Epithelial cell of prostate (primary cell): ENCODE measurements at regions not wholly inside any gene's neighbourhood (a gene's known extent, or its start where the extent isn't known, plus 50 kb on each side); places are given as distances from the start of the nearest gene placed in this dataset.

ENCODE experiments used
- DNase-seq: peaks from one replicate; pipeline ENCODE4 v3.0.0-alpha.2; 2011; ENCODE audit warnings: low read depth, low spot score
- H3K27ac ChIP-seq: fragments of 450-650 bp; 2 replicates; pipeline ENCODE4 v1.5.1; 2017; ENCODE audit warnings: mild to moderate bottlenecking

- DNase-seq, result no peak
- H3K27ac ChIP-seq, result no peak overlapping the region
These were observed 1030.3 kb upstream of the CDH8 start for GRCh38 chr16:63066552-63066951.

- no peak for DNase-seq
These were observed 1025.1 kb upstream of the CDH8 start for GRCh38 chr16:63061319-63061718.

DNA sequence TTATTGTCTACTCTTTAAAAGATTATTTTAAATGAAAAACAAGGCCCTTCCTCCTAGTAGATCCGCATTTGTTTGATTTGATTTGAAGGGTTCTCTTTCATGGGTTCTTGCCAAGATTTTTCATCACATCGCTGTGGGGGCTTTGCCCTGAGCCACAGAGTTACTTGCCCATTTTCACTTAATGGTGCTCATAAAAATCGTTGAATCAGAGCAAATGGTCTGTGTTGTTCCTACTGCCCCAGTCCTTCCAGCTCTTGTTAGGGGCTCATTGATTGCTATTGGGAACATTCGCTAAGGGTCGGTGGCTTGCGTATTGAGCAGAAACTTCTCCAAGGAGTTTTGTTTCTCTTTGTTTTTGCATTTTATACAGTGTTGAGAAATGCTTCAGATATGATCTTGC lies 1023.4 kb upstream of the CDH8 start:
- DNase-seq, result no peak
- no peak overlapping the region for H3K27ac ChIP-seq

More at GRCh38 chr16:63061319-63061718, 1025.1 kb upstream of the CDH8 start:
- no peak overlapping the region for H3K27ac ChIP-seq

DNA sequence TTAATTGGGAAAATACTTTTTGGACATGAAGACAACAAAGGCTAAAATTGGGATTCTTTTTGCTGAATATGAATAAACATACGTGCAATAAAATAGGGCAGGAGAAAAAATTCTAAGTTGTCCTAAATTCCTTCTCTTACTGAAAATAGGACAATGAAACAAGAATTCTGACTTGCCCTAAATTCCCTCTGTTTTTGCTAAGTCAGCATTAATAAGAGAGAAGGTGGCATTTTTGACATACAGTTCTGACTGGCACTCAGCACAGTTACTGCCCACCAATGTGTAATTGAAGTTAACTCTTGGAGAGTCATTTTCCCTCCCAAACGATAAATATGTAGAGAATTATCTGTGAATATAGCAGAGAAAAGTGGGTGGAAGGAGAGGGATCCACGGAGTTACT lies 1021.1 kb upstream of the CDH8 start:
- DNase-seq, result no peak
- H3K27ac ChIP-seq, result no peak overlapping the region

DNA sequence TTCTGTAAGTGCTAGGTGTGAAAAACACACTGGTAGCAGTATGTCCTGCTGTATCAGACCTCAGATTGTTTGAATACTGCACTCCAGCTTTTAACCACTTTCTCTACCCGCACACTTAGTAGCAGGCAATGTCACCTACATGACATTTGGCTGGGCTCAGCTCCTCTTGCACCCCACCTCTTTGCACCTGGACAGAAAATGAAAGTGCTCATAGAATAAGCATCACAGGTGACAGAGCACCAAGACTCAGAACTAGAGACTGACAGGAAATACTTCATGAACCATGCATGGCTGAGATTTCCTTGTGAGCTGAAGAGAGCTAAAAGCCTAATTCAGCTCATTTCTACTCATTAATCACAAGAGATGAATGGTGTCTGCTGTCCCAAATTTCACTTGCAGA lies 1014.2 kb upstream of the CDH8 start:
- no peak for DNase-seq
- H3K27ac ChIP-seq, result no peak overlapping the region

DNA sequence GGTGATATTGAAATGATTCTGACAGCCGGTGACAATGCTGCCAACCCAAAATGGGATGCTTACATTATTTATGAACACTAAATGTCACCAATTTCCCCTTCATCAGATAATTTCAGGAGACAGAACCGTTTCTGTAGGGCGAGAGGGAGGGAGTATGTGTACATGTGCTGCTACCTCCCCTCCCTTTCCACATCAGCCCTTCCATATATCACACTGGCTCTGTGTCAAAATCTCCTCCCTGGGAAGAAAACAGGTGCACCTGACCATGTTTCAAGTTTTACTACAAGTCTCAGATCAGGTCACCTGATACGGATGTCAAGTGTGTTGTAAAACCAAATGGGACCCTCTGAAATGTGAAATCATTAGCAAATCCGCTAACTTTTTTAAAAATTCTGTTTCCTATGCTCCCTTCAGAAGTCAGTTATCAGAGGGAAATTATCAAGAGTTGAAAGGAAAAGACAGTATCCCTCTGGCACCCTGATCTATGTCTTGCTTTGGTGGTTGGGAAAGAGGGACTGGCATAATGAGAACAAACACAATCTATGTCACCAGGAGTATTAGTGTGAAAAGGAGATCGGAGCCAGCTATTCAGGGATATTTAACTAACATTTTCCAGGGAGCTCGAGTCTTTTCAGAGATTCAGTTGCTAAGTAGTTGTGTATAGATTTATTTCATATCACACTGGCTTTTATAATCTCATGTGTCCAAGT lies 1002.3 kb upstream of the CDH8 start:
- no peak overlapping the region for H3K27ac ChIP-seq
- no peak for DNase-seq

GRCh38 chr16:63037761-63038396 lies 1001.6 kb upstream of the CDH8 start:
- DNase-seq, result no peak
- no peak overlapping the region for H3K27ac ChIP-seq

DNA sequence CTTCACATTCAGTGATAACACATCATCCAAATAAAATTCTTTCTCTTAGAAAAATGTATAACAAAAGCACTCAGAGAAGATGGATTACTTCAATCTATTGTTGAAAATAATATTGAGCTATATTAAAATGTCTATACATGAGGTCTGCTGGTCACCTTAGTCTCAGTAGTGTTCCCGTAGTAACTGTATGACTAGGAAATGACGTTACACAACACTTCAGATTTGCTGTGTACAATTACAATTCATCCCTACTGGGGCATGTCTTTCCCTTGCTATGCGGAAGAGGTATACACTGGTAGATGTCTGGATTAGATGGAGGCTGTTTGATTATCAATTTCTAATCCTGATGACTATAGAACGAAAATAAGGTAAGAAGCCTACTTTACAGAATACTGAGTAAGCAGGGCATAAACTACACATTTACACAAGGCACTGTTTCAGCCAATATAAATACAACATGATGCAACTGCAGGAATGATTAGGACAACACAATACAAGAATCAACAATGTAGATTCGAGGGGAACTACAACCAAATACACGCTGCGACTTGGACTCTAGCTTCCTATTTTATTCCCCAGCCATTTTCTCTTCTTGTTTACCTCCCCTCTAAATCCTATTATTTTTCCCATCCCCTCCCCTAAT lies 982.5 kb upstream of the CDH8 start:
- H3K27ac ChIP-seq, result no peak overlapping the region
- DNase-seq, result no peak

DNA sequence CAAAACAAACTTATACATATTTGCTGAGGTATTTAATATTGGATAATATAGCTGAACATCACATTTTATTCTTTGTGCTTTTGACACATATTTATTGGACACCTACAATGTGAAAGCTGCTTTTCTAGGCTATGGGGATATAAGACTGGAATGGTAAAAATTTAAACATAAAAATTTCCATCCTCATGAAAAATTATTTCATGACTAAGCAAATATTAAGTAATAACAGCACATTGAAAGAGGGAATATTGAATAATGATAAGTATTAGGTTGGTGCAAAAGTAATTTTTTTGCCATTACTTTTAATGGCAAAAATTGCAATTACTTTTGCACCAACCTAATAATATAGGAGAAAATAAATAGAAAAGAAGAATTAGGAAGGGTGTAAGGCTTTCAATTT lies 972.5 kb upstream of the CDH8 start:
- DNase-seq, result no peak
- no peak overlapping the region for H3K27ac ChIP-seq

GRCh38 chr16:63005356-63005755 lies 969.1 kb upstream of the CDH8 start:
- H3K27ac ChIP-seq, result no peak overlapping the region
- no peak for DNase-seq

- no peak overlapping the region for H3K27ac ChIP-seq
These were observed 953.2 kb upstream of the CDH8 start for GRCh38 chr16:62989480-62989879.

DNA sequence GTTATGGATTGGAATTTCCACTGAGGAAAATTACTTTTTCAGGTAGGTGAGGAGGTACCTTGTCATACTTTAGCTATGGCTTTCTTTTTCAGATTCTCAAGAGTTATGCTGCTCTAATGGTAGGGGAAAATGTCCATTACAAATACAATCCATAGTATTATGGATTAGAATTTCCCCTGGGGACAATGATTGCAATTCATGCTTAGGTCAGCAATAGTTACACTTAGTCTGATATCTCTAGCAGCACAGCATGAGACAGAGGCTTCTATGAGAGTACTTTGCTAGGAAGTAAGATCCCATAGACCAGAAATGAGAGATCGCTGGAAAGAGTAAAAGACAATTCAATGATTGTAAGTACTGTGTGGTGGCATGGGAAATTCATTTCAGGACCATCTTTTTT lies 949.5 kb upstream of the CDH8 start:
- no peak for DNase-seq
- H3K27ac ChIP-seq, result no peak overlapping the region

More at GRCh38 chr16:62989480-62989879, 953.2 kb upstream of the CDH8 start:
- no peak for DNase-seq

- no peak for DNase-seq
- peak overlapping the region; percentile 80 for H3K27ac ChIP-seq
These were observed 942.2 kb upstream of the CDH8 start for GRCh38 chr16:62978451-62978850.

DNA sequence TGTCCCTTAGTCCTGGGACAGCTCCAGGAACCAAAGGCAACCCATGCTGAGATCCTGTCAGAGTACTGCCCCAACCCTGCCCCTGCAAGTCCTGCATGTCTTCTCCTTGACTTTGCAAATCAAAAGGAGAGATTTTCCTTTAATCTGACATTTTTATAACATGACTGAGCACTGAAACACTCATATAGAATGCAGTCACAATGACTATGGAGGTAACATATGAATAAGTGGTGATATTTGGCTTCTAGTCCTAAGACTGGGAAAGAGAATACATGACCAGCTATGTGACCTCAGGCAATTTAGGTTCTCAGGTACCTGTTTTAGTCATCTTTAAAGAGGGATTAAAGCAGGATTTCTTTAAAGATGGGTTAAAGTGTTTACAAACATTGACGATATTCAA lies 941.6 kb upstream of the CDH8 start:
- no peak for DNase-seq
- peak overlapping the region; percentile 80 for H3K27ac ChIP-seq

DNA sequence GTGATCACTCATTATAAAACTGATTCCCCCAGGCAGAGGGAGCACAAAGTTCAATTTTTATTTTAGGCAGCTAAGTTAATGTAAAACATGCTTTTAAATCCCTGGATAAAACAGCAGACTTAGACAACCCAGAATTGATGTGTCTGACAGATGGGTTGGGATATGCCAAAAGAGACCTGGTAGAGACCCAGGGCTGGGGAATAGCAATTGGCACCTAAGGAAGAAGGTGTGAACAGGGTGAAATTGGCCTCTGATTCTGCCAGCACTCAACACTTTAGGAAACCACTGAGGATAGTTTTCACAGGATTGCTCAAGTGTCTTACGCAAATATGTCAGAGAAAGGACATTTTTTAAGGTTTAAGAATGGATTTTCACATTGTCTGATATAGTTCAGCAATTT lies 938.2 kb upstream of the CDH8 start:
- no peak overlapping the region for H3K27ac ChIP-seq
- DNase-seq, result no peak

DNA sequence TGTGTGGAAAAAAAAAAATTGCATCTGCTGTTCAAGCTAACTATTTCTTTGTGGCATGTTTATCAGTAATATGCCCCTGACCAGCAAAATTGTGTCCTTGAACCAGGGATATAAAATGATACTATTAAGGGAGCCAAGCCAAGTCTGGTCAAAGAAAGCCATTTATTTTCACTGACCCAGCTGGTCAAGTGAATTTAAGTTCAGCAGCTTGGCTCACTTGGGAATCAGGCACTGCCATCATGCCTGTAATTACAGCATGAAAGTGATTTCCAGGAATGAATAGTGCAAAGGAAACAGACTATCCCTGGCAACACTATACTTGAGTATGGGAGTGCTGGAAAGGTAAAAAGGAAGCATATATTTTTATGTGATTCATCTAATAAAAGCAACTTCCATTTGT lies 934.6 kb upstream of the CDH8 start:
- no peak for DNase-seq
- no peak overlapping the region for H3K27ac ChIP-seq

DNA sequence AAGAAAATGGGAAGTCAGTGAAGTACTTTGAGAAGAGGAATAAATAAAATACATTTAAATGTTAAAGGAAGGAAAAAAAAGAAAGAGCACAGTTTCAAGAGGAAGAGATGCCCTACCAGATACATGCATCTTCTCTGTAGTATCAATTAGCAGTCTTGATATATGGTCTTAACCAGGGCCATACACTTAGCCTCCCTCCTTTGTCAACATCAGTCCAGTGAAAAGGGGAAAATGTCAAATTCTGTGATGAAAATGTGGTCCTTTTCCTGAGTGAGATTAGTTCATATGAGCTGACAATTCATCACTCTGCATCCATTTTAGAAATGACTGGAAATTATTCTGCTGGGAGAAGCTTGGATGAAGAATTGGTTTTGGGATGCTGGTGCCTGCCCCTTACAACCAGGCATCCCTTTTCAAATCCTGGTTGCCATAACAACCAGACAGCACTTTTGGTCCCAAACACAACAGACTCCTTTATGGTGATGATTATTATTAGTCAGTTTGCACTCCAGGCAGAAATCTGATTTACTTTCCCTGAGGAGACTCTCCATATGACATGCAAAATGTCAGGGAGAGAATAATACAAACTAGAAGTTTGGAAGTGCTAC lies 933.6 kb upstream of the CDH8 start:
- no peak overlapping the region for H3K27ac ChIP-seq
- DNase-seq, result no peak

DNA sequence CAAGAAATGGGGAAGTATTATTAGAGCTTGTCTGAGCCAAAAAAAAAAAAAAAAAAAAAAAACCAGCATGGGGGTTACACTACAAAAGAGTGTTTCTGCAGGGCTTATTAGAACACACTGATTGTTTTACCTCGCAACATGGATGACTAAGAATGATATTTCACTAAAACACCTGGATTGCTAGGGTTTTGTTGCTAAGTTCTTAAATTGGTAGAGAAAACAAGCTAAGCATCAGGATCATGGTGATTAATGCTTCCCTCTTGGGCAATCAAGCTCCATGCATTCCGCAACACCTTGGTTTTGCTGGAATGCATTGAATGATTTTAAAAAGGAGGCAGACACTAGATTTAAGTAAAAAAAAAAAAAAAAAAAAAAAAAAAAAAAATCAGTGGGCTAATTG lies 931.4 kb upstream of the CDH8 start:
- H3K27ac ChIP-seq, result peak overlapping the region; percentile 67

GRCh38 chr16:62967163-62967562 lies 930.9 kb upstream of the CDH8 start:
- peak overlapping the region; percentile 67 for H3K27ac ChIP-seq
- DNase-seq, result no peak

More for the DNA sequence above, 931.4 kb upstream of the CDH8 start:
- DNase-seq, result no peak

- no peak for DNase-seq
These were observed 930.4 kb upstream of the CDH8 start for GRCh38 chr16:62966626-62967025.

GRCh38 chr16:62965831-62966230 lies 929.6 kb upstream of the CDH8 start:
- H3K27ac ChIP-seq, result peak overlapping the region; percentile 67
- DNase-seq, result no peak

More at GRCh38 chr16:62966626-62967025, 930.4 kb upstream of the CDH8 start:
- H3K27ac ChIP-seq, result peak overlapping the region; percentile 67
